ENCODE measurements at regions not wholly inside any gene's neighbourhood (a gene's known extent, or its start where the extent isn't known, plus 50 kb on each side); places are given as distances from the start of the nearest gene placed in this dataset.

- BruUV-seq (replicated peaks) = no TSS peak
- Histone ChIP-seq H3K4me1 (ENCODE audit: control insufficient read depth, insufficient read depth, low read length) (no peaks in the 10 kb centered on the region), H3K14ac (replicated peaks; ENCODE audit: low read depth, low read length) (no peak overlapping the region), H3K9me3 (ENCODE audit: control insufficient read depth, insufficient read depth, low read length) (no peaks in the 10 kb centered on the region; the same call in 1 of the 2 replicates), H3K4me3 (ENCODE audit: insufficient read depth, low read depth, low read length) (no peak overlapping the region), H2BK120ac (ENCODE audit: low read depth, low read length) (no peak overlapping the region), H3K27me3 (ENCODE audit: control insufficient read depth, insufficient read depth, low read length) (no peaks in the 10 kb centered on the region), H3K23ac (ENCODE audit: low read depth, low read length) (no peak overlapping the region), H4K20me1 (ENCODE audit: insufficient read depth, low read length) (no peaks in the 10 kb centered on the region), H3K9me1 (ENCODE audit: insufficient read depth, low read length) (no peaks in the 10 kb centered on the region), H2AK9ac (replicated peaks; ENCODE audit: low read depth, low read length, poor library complexity) (no peak overlapping the region), H3K4ac (ENCODE audit: low read depth, low read length) (no peak overlapping the region), H2AK5ac (ENCODE audit: low read depth, low read length) (no peak overlapping the region), H3K4me2 (ENCODE audit: low read depth, low read length) (no peak overlapping the region), H4K91ac (ENCODE audit: insufficient read depth, low read depth, low read length) (no peak overlapping the region), H3K79me1 (ENCODE audit: low read depth in 1 of 2, low read length in 2 of 2) (no peaks in the 10 kb centered on the region), H3K27ac (ENCODE audit: insufficient read depth, low read length) (no peak overlapping the region), H2AFZ (replicated peaks; ENCODE audit: low read length, poor library complexity) (no peak overlapping the region), H2BK20ac (ENCODE audit: low read depth, low read length) (no peak overlapping the region), H2BK15ac (ENCODE audit: low read depth, low read length) (no peak overlapping the region), H4K5ac (ENCODE audit: low read depth, low read length) (no peak overlapping the region), H3K18ac (ENCODE audit: low read depth, low read length) (no peak overlapping the region), H3K36me3 (ENCODE audit: control insufficient read depth, insufficient read depth, low read length) (no peaks in the 10 kb centered on the region), H2BK5ac (ENCODE audit: low read depth, low read length, poor library complexity, severe bottlenecking) (no peak overlapping the region), H3K56ac (ENCODE audit: extremely low read depth, insufficient read depth, low read length) (no peak overlapping the region), H4K8ac (ENCODE audit: low read depth in 2 of 2, low read length in 2 of 2) (no peak overlapping the region), H3K9ac (ENCODE audit: low read depth, low read length) (no peak overlapping the region)
- dilution Hi-C loops (cut with HindIII; ENCODE audit: low sequenced_read_pairs, unreplicated experiment) (no loop called here), intact Hi-C loops (cut with micrococcal nuclease) (no loop called here), in situ Hi-C loops (cut with MboI; ENCODE audit: low sequenced_read_pairs) (no loop called here)
- DNase-seq = no peak
- TF ChIP-seq POLR2A (IDR thresholded peaks at IDR 0.05; ENCODE audit: low read depth, low read length) = no peak
- TF ChIP-seq BHLHE40 (IDR thresholded peaks at IDR 0.05; ENCODE audit: low read depth, low read length) = no peak
- no peak for TF ChIP-seq RFX5 (IDR thresholded peaks at IDR 0.05; ENCODE audit: low read depth, low read length)
- TF ChIP-seq NFE2L2 (IDR thresholded peaks at IDR 0.05; ENCODE audit: low read depth, low read length) = no peak
- no peak for TF ChIP-seq RAD21 (IDR thresholded peaks at IDR 0.05; ENCODE audit: low read length)
- TF ChIP-seq MAFK (IDR thresholded peaks at IDR 0.05; ENCODE audit: low read depth, low read length) = no peak
- no peak for ATAC-seq (ENCODE audit: low read depth)
- WGBS, 2 experiments (ENCODE audit: extremely low coverage in 2 of 2, insufficient read length in 1 of 2) = no CpG with 5 or more reads among the region's 2 CpGs
- CTCF ChIA-PET = no interaction called here
- POLR2A ChIA-PET (ENCODE audit: unreplicated experiment) = no interaction called here
These were observed 507.9 kb upstream of the NRG3 start for GRCh38 chr10:81367132-81367531.

All from IMR-90 (cell line).